ENCODE measurements at regions not wholly inside any gene's neighbourhood (a gene's known extent, or its start where the extent isn't known, plus 50 kb on each side); places are given as distances from the start of the nearest gene placed in this dataset.

- no peak for TF ChIP-seq POLR2AphosphoS5 (IDR thresholded peaks at IDR 0.05)
- TF ChIP-seq CTCF (IDR thresholded peaks at IDR 0.05): no peak
- no peak for TF ChIP-seq POLR2A (IDR thresholded peaks at IDR 0.05)
These were observed 852.9 kb upstream of the CDH8 start for GRCh38 chr16:62889097-62889496.

Measured in prostate gland (tissue), 2 donors.